ENCODE measurements at regions not wholly inside any gene's neighbourhood (a gene's known extent, or its start where the extent isn't known, plus 50 kb on each side); places are given as distances from the start of the nearest gene placed in this dataset.

GRCh38 chr4:34009951-34010350 lies 2234.4 kb downstream of the ARAP2 start:
- TF ChIP-seq EZH2phosphoT487 (IDR thresholded peaks at IDR 0.05; ENCODE audit: insufficient read depth, low read depth) (no peak), EZH2 (IDR thresholded peaks at IDR 0.05; ENCODE audit: insufficient read depth, poor library complexity, severe bottlenecking) (no peak)
